Calu3 (cell line): ENCODE measurements at regions not wholly inside any gene's neighbourhood (a gene's known extent, or its start where the extent isn't known, plus 50 kb on each side); places are given as distances from the start of the nearest gene placed in this dataset.

Experiments used
- BruUV-seq: library from RNA; stranded (reverse); fragments of 400-500 nt; replicated peaks from 2 replicates; lab custom pipeline; 2021; lab: Mats Ljungman, UMichigan
- CTCF ChIA-PET: fragments of 300-600 bp; sonication (Branson Sonifier 250); formaldehyde crosslinking; loops from one replicate; lab custom pipeline; 2022; ENCODE audit warnings: antibody characterized with exemption; lab: Charles Lee
- DNase-seq: peaks from one replicate; pipeline ENCODE4 v3.0.0; 2022
- H3K27ac Mint-ChIP-seq: one replicate; pipeline ENCODE4 v1.8.0; 2022; ENCODE audit warnings: mixed read lengths; ENCODE audit not compliant: unreplicated experiment
- H3K27me3 Mint-ChIP-seq: one replicate; pipeline ENCODE4 v1.8.0; 2022; ENCODE audit warnings: mixed read lengths; ENCODE audit not compliant: unreplicated experiment
- H3K36me3 Mint-ChIP-seq: one replicate; pipeline ENCODE4 v1.8.0; 2022; ENCODE audit warnings: mild to moderate bottlenecking, moderate library complexity, mixed read lengths; ENCODE audit not compliant: insufficient read depth, unreplicated experiment
- H3K4me1 Mint-ChIP-seq: one replicate; pipeline ENCODE4 v1.8.0; 2022; ENCODE audit warnings: mild to moderate bottlenecking, low read depth, mixed read lengths; ENCODE audit not compliant: unreplicated experiment
- H3K4me3 Mint-ChIP-seq: one replicate; pipeline ENCODE4 v1.8.0; 2022; ENCODE audit warnings: mild to moderate bottlenecking, low read depth, moderate library complexity, mixed read lengths; ENCODE audit not compliant: unreplicated experiment
- H3K9me3 Mint-ChIP-seq: one replicate; pipeline ENCODE4 v1.8.0; 2022; ENCODE audit warnings: low read depth, mixed read lengths; ENCODE audit not compliant: unreplicated experiment
- intact Hi-C: fragments of 100-400 bp; cut with micrococcal nuclease; formaldehyde crosslinking; loops from one replicate; pipeline ENCODE4 v1.10.0; 2022; ENCODE audit not compliant: unreplicated experiment
- TF ChIP-seq, protein P1 (sequence below): fragments of 200-600 bp; IDR thresholded peaks from one replicate; pipeline ENCODE4 v1.8.0; 2022; ENCODE audit warnings: antibody characterized with exemption; ENCODE audit not compliant: unreplicated experiment

DNA sequence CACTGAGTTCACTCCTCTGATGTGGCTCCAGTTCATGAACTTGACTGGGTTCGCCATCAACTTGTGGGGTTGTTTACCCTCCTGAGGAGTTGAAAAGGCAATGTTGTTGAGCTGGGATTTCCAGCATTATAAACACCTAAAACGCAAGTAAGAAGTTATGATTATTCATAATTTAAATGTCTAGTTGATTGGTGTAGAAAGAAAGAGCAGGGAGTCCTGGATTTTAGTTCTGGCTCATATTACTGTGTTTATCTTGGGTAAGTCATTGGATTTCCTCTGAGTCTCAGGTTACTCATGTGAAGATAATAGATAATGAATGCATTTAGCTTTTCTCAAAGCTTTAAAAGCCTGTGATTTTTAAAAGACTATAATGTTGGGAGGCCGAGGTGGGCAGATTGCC lies 438.0 kb upstream of the CDH20 start:
- no TSS peak for BruUV-seq
- H3K9me3 Mint-ChIP-seq, result no peaks in the 10 kb centered on the region

DNA sequence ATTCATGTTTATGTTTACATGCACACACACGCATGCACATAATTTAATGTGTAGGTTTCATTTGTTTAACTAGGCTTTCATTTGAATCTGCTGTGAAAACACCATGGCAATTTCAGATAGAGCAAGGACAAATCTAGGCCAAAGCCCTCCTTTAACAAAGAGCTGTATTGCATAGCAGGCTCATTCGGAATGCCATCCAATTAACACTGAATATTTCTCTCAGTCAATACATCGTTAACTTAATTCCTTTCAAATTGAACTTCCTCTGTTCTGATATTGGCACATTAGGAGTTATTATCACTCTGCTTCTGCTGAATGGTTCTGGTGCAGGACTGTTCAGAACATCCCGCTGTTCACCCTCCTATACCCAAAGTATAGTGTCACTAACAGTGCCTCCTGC lies 435.1 kb upstream of the CDH20 start:
- TF ChIP-seq, protein P1, sequence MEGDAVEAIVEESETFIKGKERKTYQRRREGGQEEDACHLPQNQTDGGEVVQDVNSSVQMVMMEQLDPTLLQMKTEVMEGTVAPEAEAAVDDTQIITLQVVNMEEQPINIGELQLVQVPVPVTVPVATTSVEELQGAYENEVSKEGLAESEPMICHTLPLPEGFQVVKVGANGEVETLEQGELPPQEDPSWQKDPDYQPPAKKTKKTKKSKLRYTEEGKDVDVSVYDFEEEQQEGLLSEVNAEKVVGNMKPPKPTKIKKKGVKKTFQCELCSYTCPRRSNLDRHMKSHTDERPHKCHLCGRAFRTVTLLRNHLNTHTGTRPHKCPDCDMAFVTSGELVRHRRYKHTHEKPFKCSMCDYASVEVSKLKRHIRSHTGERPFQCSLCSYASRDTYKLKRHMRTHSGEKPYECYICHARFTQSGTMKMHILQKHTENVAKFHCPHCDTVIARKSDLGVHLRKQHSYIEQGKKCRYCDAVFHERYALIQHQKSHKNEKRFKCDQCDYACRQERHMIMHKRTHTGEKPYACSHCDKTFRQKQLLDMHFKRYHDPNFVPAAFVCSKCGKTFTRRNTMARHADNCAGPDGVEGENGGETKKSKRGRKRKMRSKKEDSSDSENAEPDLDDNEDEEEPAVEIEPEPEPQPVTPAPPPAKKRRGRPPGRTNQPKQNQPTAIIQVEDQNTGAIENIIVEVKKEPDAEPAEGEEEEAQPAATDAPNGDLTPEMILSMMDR, result no peak
- H3K4me1 Mint-ChIP-seq, result peaks cover 38% of the 10 kb centered on the region
- H3K9me3 Mint-ChIP-seq, result no peaks in the 10 kb centered on the region
- H3K36me3 Mint-ChIP-seq, result peaks cover 14% of the 10 kb centered on the region
- no TSS peak for BruUV-seq
- H3K27ac Mint-ChIP-seq, result no peak overlapping the region
- H3K4me3 Mint-ChIP-seq, result no peak overlapping the region
- no peaks in the 10 kb centered on the region for H3K27me3 Mint-ChIP-seq
- intact Hi-C loops, result no loop called here
- CTCF ChIA-PET, result interaction anchor here (0.7 kb wide), 1 partner anchor 261 kb away, joined by 3 read pairs; no protein-coding TSS in a partner anchor
- no peak for DNase-seq

More for the DNA sequence above, 438.0 kb upstream of the CDH20 start:
- H3K36me3 Mint-ChIP-seq, result peaks cover 19% of the 10 kb centered on the region
- intact Hi-C loops, result no loop called here
- peak overlapping the region; percentile 97 for H3K27ac Mint-ChIP-seq
- peak; percentile 22 for DNase-seq
- peak overlapping the region; percentile 36 for H3K4me3 Mint-ChIP-seq
- CTCF ChIA-PET, result interaction anchor here (0.5 to 1.9 kb wide), 4 partner anchors 30 to 607 kb away, joined by 3 to 5 read pairs (median 4); no protein-coding TSS in a partner anchor
- TF ChIP-seq, protein P1, result no peak
- peaks cover 52% of the 10 kb centered on the region for H3K4me1 Mint-ChIP-seq
- no peaks in the 10 kb centered on the region for H3K27me3 Mint-ChIP-seq

DNA sequence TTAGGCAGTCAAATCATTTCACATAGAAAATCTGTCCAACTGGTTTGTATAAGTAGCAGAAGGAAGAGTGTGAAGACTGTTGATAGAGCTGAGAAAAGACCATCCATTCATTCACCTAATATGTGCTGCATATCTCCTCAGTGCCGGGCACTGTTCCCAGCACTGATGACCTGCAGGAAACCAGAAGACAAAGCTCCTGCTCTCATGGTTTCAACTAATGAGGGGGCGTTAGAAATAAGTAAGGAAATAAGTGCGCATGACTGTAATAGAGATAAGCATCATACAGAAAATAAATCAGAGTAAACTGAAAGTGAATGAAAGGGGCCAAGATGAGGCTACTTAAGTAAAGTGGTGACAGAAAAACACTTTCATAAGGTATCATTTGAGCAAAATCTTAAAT lies 427.5 kb upstream of the CDH20 start:
- BruUV-seq, result no TSS peak
- Mint-ChIP-seq H3K27ac (no peak overlapping the region), H3K4me1 (no peaks in the 10 kb centered on the region), H3K36me3 (no peaks in the 10 kb centered on the region), H3K4me3 (no peak overlapping the region), H3K27me3 (no peaks in the 10 kb centered on the region), H3K9me3 (no peaks in the 10 kb centered on the region)
- CTCF ChIA-PET, result no interaction called here
- intact Hi-C loops, result no loop called here
- TF ChIP-seq, protein P1, result no peak
- no peak for DNase-seq

DNA sequence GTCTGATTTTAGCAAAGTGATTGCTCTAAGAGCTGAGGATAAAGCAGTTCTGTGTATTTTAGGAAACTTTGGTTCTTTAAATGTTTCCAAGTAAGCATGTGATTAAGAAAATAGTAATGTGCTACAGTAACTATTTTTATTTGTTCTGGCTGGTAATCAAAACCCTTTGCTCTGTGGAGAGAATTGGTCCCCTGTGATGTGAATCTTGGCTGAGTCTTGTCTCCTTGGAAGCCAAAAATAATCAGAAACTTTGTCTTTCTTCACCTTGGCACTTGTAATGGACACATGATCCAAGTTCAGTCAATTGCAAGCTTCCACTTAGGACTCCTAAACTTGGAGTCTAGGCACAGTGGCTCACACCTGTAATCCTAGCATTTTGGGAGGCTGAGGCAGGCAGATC lies 422.7 kb upstream of the CDH20 start:
- no peak for DNase-seq
- BruUV-seq, result no TSS peak
- no peaks in the 10 kb centered on the region for H3K9me3 Mint-ChIP-seq
- no peak overlapping the region for H3K27ac Mint-ChIP-seq
- H3K27me3 Mint-ChIP-seq, result no peaks in the 10 kb centered on the region
- no peak overlapping the region for H3K4me3 Mint-ChIP-seq
- TF ChIP-seq, protein P1, result no peak
- no peaks in the 10 kb centered on the region for H3K4me1 Mint-ChIP-seq
- no peaks in the 10 kb centered on the region for H3K36me3 Mint-ChIP-seq
- intact Hi-C loops, result no loop called here
- CTCF ChIA-PET, result no interaction called here
